GM12864 (cell line): ENCODE measurements at regions not wholly inside any gene's neighbourhood (a gene's known extent, or its start where the extent isn't known, plus 50 kb on each side); places are given as distances from the start of the nearest gene placed in this dataset.

Experiments used
- DNase-seq: peaks from one replicate; pipeline ENCODE4 v3.0.0-alpha.2; 2011; ENCODE audit warnings: low read depth
- H3K4me3 ChIP-seq: 2 replicates; pipeline ENCODE4 v1.5.1; 2011; ENCODE audit warnings: mild to moderate bottlenecking, low read depth, low read length, control low read depth
- TF ChIP-seq, protein P1 (sequence below): IDR thresholded peaks from 2 replicates; pipeline ENCODE4 v1.5.1; 2011; ENCODE audit warnings: low read depth, mild to moderate bottlenecking, moderate library complexity, low read length, control low read depth, inconsistent platforms; ENCODE audit errors: missing control alignments

DNA sequence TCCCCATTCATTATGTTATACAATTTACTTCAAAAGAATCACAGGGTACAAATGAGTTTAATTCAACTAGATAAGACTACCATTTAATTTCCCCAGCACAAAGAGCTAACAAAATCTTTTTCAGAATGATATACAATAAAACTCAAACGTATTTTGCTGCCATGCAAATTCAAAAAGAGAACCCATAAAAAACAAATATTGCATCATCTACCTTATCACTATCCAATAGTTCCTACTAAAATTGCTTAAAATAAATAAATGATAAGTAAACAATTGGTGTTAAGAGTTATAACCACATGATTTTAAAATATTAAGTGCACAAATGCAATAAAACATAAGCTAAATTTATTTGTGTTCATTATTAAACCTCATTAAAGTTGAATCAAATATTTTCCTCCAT, 919.4 kb downstream of the SLITRK5 start:
- TF ChIP-seq, protein P1, sequence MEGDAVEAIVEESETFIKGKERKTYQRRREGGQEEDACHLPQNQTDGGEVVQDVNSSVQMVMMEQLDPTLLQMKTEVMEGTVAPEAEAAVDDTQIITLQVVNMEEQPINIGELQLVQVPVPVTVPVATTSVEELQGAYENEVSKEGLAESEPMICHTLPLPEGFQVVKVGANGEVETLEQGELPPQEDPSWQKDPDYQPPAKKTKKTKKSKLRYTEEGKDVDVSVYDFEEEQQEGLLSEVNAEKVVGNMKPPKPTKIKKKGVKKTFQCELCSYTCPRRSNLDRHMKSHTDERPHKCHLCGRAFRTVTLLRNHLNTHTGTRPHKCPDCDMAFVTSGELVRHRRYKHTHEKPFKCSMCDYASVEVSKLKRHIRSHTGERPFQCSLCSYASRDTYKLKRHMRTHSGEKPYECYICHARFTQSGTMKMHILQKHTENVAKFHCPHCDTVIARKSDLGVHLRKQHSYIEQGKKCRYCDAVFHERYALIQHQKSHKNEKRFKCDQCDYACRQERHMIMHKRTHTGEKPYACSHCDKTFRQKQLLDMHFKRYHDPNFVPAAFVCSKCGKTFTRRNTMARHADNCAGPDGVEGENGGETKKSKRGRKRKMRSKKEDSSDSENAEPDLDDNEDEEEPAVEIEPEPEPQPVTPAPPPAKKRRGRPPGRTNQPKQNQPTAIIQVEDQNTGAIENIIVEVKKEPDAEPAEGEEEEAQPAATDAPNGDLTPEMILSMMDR: no peak
- DNase-seq: no peak
- no peak overlapping the region for H3K4me3 ChIP-seq

DNA sequence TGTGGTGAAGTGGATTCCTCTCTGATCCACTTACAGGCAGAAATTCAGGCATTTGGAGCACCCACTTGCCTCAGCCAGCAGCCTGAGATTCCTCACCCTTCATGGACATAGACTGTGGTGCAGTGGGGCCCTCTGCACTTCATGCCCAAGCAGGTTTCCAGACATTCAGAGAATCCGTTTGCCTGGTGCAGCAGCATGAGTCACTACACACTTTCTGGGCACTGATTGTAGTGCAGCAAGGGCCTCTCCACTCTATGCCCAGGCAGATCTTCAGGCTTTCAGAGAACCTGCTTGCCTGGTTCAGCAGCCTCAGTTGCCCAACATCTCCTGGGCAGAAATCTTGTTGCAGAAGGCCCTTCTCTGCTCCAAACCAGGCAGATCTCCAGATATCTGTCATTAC, 920.9 kb downstream of the SLITRK5 start:
- TF ChIP-seq, protein P1: no peak
- no peak overlapping the region for H3K4me3 ChIP-seq
- DNase-seq: no peak

DNA sequence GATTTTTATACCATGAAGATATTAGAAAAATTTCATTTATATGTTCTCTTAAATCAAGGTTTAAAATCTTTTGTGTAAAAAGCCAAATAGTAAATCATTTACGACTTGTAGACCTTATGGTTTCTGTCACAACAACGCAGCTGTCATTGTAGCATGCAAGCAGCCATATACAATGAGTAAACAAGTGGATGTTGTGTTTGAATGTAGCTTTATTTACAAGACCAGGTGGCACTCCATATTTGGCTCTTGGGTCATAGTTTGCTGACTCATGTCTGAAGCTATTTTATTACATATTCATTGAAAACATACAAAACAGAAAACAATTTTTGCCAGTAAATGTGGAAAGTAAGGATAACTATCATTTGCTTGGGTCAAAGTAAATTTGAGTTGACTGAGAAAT, 930.8 kb downstream of the SLITRK5 start:
- TF ChIP-seq, protein P1: no peak
- no peak for DNase-seq
- no peak overlapping the region for H3K4me3 ChIP-seq

DNA sequence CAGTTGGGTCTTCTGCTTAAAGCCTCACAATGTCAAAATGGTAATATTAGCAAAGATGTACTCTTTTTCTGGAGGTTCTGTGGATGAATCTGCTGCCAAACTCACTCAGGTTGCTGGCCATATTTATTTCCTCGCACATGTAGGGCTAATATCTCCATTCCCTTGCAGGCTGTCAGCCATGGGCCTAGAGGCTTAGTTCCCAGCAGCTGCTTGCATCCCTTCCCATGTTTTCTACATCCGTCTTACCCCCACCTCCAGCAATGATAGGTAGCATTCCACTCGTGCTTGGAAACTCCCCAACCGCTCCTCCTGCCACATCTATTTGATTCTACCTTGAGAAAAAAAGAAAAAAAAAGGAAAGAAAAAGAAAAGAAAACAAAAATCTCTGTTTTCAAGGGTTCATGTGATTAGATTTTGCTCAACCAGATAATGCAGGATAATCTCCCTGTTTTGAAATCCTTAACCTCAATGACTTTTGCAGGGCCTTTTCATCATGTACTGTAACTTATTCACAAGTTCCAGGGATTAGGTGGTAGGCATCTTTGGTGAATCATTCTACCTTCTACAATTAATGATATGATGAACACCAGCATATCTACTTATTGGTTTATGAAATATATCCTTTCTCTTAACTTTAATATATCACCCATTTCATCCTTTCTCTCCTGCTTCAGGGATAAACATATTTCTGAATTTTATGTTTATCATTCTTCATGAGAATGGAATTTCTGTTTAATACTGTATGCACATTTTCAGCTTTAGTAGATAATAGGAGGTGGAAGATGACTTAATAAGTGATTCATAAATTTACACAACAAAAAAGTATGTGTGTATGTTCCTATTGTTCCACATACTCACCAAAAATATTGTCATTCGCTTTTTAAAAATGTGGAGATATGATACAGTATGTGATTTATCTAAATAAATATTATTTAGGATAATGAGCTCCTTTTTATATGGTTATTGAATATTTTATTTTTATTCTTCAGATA, 931.9 kb downstream of the SLITRK5 start:
- TF ChIP-seq, protein P1: no peak
- H3K4me3 ChIP-seq: no peak overlapping the region
- no peak for DNase-seq

DNA sequence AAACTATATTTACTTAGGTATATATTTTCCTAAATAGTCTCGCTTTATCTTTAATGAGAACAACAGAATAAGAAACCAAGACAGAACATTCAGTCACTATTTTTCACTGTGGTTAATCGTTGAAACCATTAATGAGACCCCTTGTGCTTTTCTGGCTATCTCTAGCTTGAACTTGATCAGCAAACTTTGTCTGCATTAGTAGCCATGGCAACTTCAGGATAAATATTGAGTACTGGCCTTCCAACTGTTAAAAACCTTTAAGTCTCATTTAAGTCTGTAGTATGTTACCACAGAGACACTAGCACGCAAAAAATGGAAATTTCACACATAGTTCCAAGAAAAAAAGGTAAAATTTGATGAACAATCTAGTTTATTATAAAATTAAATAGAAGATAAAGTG, 946.0 kb downstream of the SLITRK5 start:
- no peak for DNase-seq
- TF ChIP-seq, protein P1: no peak
- H3K4me3 ChIP-seq: no peak overlapping the region

DNA sequence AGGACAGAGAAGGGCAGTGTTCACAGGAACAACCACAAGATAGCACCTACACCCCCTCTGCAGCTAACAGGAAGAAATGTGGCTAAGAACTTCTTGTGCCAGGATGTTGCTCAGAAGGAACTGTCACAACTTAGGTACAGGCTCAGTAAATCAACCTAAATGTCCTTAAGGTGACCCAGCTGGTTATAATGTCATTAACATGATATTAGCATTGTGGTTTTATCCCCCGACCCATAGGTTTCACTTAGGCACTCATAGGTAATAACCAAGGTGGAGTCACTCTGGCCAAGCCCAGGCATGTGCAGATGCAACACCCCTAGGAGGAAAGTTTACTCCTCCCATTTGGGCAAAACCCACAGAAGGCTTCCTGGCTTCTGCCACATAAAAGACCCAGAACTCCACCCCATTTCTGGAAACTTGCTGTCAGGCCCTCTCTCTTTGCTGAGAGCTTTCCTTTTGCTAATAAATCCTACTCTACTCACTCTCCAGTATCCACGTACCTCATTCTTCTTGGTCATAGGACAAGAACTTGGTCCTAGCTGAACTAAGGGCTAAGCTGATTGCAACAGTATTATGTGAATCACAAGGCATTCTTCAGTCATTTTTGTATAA, 951.3 kb downstream of the SLITRK5 start:
- no peak overlapping the region for H3K4me3 ChIP-seq
- TF ChIP-seq, protein P1: no peak
- DNase-seq: no peak
